DOHH2 (cell line): ENCODE measurements at regions not wholly inside any gene's neighbourhood (a gene's known extent, or its start where the extent isn't known, plus 50 kb on each side); places are given as distances from the start of the nearest gene placed in this dataset.

ENCODE experiments used
- H3F3A ChIP-seq: fragments of 200-600 bp; sonication (generic), shearing (Covaris generic); 2 replicates; pipeline ENCODE4 v1.6.0; 2016; ENCODE audit warnings: antibody characterized with exemption, mild to moderate bottlenecking; ENCODE audit not compliant: control insufficient read depth, insufficient read depth
- H3K27ac ChIP-seq: fragments of 200-600 bp; sonication (generic); 2 replicates; pipeline ENCODE4 v1.5.1; 2014; ENCODE audit warnings: low read depth, mild to moderate bottlenecking, low read length, moderate library complexity
- H3K27me3 ChIP-seq: fragments of 200-600 bp; sonication (generic); 2 replicates; pipeline ENCODE4 v1.6.1; 2014; ENCODE audit warnings: mild to moderate bottlenecking, low read length, mixed read lengths; ENCODE audit not compliant: control insufficient read depth
- H3K36me3 ChIP-seq: fragments of 200-600 bp; sonication (generic); 2 replicates; pipeline ENCODE4 v1.6.1; 2014; ENCODE audit warnings: mild to moderate bottlenecking, low read length, moderate library complexity, mixed read lengths; ENCODE audit not compliant: control insufficient read depth
- H3K4me1 ChIP-seq: fragments of 200-600 bp; sonication (generic); 2 replicates; pipeline ENCODE4 v1.6.1; 2014; ENCODE audit warnings: mild to moderate bottlenecking, low read length, mixed read lengths; ENCODE audit not compliant: control insufficient read depth
- H3K4me2 ChIP-seq: fragments of 200-600 bp; sonication (generic); 2 replicates; pipeline ENCODE4 v1.6.0; 2014; ENCODE audit warnings: mild to moderate bottlenecking, low read length, moderate library complexity
- H3K4me3 ChIP-seq: fragments of 200-600 bp; sonication (generic); 2 replicates; pipeline ENCODE4 v1.5.1; 2014; ENCODE audit warnings: mild to moderate bottlenecking, low read length, mixed read lengths
- H3K79me2 ChIP-seq: fragments of 200-600 bp; sonication (generic); 2 replicates; pipeline ENCODE4 v1.6.1; 2014; ENCODE audit warnings: mild to moderate bottlenecking, low read length, mixed read lengths; ENCODE audit not compliant: control insufficient read depth
- H3K9me2 ChIP-seq: fragments of 200-600 bp; sonication (generic); replicated peaks from 2 replicates; pipeline ENCODE4 v1.6.1; 2014; ENCODE audit warnings: mild to moderate bottlenecking, low read length, mixed read lengths; ENCODE audit not compliant: control insufficient read depth
- H3K9me3 ChIP-seq: fragments of 200-600 bp; sonication (generic); 2 replicates; pipeline ENCODE4 v1.6.1; 2014; ENCODE audit warnings: antibody characterized with exemption, low read length, mixed read lengths; ENCODE audit not compliant: control insufficient read depth, insufficient read depth
- H4K20me1 ChIP-seq: fragments of 200-600 bp; sonication (generic); 2 replicates; pipeline ENCODE4 v1.6.0; 2014; ENCODE audit warnings: low read depth, mild to moderate bottlenecking, antibody characterized with exemption, low read length, moderate library complexity; ENCODE audit not compliant: control insufficient read depth, insufficient read depth
- EZH2phosphoT487 ChIP-seq: fragments of 200-600 bp; sonication (generic); IDR thresholded peaks from 2 replicates; pipeline ENCODE4 v1.6.1; 2017; ENCODE audit warnings: borderline replicate concordance, mild to moderate bottlenecking, antibody characterized with exemption, low read length, moderate library complexity, mixed read lengths
- TF ChIP-seq, protein P1 (sequence below): fragments of 200-600 bp; sonication (generic); IDR thresholded peaks from one replicate; pipeline ENCODE4 v1.5.1; 2014; ENCODE audit warnings: antibody characterized with exemption, mild to moderate bottlenecking, low read depth, low read length; ENCODE audit not compliant: poor library complexity, severe bottlenecking

- H3K79me2 ChIP-seq, result no peaks in the 10 kb centered on the region
- no peaks in the 10 kb centered on the region for H3K27me3 ChIP-seq
- no peaks in the 10 kb centered on the region for H3K4me1 ChIP-seq
- no peaks in the 10 kb centered on the region for H3K9me2 ChIP-seq
- H3K27ac ChIP-seq, result no peak overlapping the region
- H3K4me2 ChIP-seq, result no peak overlapping the region
- no peaks in the 10 kb centered on the region for H3F3A ChIP-seq
- no peak for TF ChIP-seq EZH2phosphoT487
- TF ChIP-seq, protein P1, sequence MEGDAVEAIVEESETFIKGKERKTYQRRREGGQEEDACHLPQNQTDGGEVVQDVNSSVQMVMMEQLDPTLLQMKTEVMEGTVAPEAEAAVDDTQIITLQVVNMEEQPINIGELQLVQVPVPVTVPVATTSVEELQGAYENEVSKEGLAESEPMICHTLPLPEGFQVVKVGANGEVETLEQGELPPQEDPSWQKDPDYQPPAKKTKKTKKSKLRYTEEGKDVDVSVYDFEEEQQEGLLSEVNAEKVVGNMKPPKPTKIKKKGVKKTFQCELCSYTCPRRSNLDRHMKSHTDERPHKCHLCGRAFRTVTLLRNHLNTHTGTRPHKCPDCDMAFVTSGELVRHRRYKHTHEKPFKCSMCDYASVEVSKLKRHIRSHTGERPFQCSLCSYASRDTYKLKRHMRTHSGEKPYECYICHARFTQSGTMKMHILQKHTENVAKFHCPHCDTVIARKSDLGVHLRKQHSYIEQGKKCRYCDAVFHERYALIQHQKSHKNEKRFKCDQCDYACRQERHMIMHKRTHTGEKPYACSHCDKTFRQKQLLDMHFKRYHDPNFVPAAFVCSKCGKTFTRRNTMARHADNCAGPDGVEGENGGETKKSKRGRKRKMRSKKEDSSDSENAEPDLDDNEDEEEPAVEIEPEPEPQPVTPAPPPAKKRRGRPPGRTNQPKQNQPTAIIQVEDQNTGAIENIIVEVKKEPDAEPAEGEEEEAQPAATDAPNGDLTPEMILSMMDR, result no peak
- H3K4me3 ChIP-seq, result no peak overlapping the region
- no peaks in the 10 kb centered on the region for H3K36me3 ChIP-seq
- H4K20me1 ChIP-seq, result no peaks in the 10 kb centered on the region
- no peaks in the 10 kb centered on the region for H3K9me3 ChIP-seq
Observed at GRCh38 chr5:124259017-124259416, 487.4 kb downstream of the ZNF608 start.

- no peak overlapping the region for H3K4me3 ChIP-seq
- no peak for TF ChIP-seq EZH2phosphoT487
- TF ChIP-seq, protein P1, result no peak
- no peaks in the 10 kb centered on the region for H3K27me3 ChIP-seq
- H3K9me3 ChIP-seq, result no peaks in the 10 kb centered on the region
- no peaks in the 10 kb centered on the region for H3K36me3 ChIP-seq
- H3K4me2 ChIP-seq, result no peak overlapping the region
- H3K9me2 ChIP-seq, result no peaks in the 10 kb centered on the region
- H3K79me2 ChIP-seq, result no peaks in the 10 kb centered on the region
- no peak overlapping the region for H3K27ac ChIP-seq
- no peaks in the 10 kb centered on the region for H3K4me1 ChIP-seq
- H3F3A ChIP-seq, result no peaks in the 10 kb centered on the region
- no peaks in the 10 kb centered on the region for H4K20me1 ChIP-seq
Observed at GRCh38 chr5:124257048-124257447, 489.4 kb downstream of the ZNF608 start.

DNA sequence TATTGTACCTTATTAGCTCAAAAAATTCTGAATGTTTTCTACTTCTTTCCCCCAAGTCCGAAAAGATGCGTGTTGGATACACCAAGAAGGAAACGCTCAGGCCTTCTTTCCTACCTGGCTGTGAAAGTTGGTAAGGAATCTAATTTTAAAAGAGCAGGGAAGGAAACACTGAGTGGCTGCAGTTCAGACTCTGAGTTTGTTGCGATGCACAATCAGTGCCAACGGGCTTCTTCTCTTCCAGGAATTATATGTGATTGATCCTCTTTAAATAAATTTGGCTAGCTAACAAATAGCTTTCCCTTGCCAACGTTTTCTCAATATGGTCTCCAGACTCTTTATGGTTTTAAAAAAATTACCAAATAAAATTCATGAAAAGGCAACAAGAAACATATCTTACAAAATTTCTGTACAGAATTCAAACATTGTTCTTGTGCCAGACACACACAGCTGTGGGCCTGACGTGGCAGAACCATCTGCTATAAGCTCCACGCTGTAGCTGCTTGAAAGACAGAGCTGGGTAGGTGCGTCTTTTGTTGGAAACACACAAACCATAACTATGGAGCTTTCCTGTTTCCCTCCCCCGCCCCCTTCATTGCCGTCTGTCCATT, 493.1 kb downstream of the ZNF608 start:
- H3K27ac ChIP-seq, result no peak overlapping the region
- H3K9me2 ChIP-seq, result no peaks in the 10 kb centered on the region
- H3K27me3 ChIP-seq, result no peaks in the 10 kb centered on the region
- H3F3A ChIP-seq, result no peaks in the 10 kb centered on the region
- no peaks in the 10 kb centered on the region for H3K4me1 ChIP-seq
- no peak overlapping the region for H3K4me2 ChIP-seq
- H3K79me2 ChIP-seq, result no peaks in the 10 kb centered on the region
- H3K4me3 ChIP-seq, result no peak overlapping the region
- H4K20me1 ChIP-seq, result no peaks in the 10 kb centered on the region
- TF ChIP-seq, protein P1, result no peak
- no peak for TF ChIP-seq EZH2phosphoT487
- H3K9me3 ChIP-seq, result no peaks in the 10 kb centered on the region
- no peaks in the 10 kb centered on the region for H3K36me3 ChIP-seq
